ENCODE measurements at regions not wholly inside any gene's neighbourhood (a gene's known extent, or its start where the extent isn't known, plus 50 kb on each side); places are given as distances from the start of the nearest gene placed in this dataset.

- TF ChIP-seq CTCF (IDR thresholded peaks at IDR 0.05; ENCODE audit: low read depth, low read length) (no peak), MYC (IDR thresholded peaks at IDR 0.05; ENCODE audit: low read depth, low read length) (no peak), MAX (IDR thresholded peaks at IDR 0.05; ENCODE audit: low read depth, low read length) (no peak), POLR2A (IDR thresholded peaks at IDR 0.05; ENCODE audit: extremely low read depth, insufficient read length) (no peak)
- DNase-seq (ENCODE audit: low read depth) = no peak
- no peak overlapping the region for H3K4me3 ChIP-seq (ENCODE audit: low read depth, low read length)
These were observed 648.9 kb upstream of the KLF4 start for GRCh38 chr9:108138516-108138915.

- DNase-seq (ENCODE audit: low read depth) = no peak
- no peak for TF ChIP-seq CTCF (IDR thresholded peaks at IDR 0.05; ENCODE audit: low read depth, low read length)
- no peak for TF ChIP-seq MYC (IDR thresholded peaks at IDR 0.05; ENCODE audit: low read depth, low read length)
- TF ChIP-seq MAX (IDR thresholded peaks at IDR 0.05; ENCODE audit: low read depth, low read length) = no peak
- no peak for TF ChIP-seq POLR2A (IDR thresholded peaks at IDR 0.05; ENCODE audit: extremely low read depth, insufficient read length)
- H3K4me3 ChIP-seq (ENCODE audit: low read depth, low read length) = no peak overlapping the region
These were observed 647.1 kb upstream of the KLF4 start for GRCh38 chr9:108136656-108137055.

- TF ChIP-seq CTCF (IDR thresholded peaks at IDR 0.05; ENCODE audit: low read depth, low read length) (no peak), POLR2A (IDR thresholded peaks at IDR 0.05; ENCODE audit: extremely low read depth, insufficient read length) (no peak), MYC (IDR thresholded peaks at IDR 0.05; ENCODE audit: low read depth, low read length) (no peak), MAX (IDR thresholded peaks at IDR 0.05; ENCODE audit: low read depth, low read length) (no peak)
- DNase-seq (ENCODE audit: low read depth) = no peak
These were observed 645.0 kb upstream of the KLF4 start for GRCh38 chr9:108134486-108135128.

GRCh38 chr9:108133680-108134079, 644.1 kb upstream of the KLF4 start:
- no peak overlapping the region for H3K4me3 ChIP-seq (ENCODE audit: low read depth, low read length)
- DNase-seq (ENCODE audit: low read depth) = no peak
- no peak for TF ChIP-seq MYC (IDR thresholded peaks at IDR 0.05; ENCODE audit: low read depth, low read length)
- no peak for TF ChIP-seq MAX (IDR thresholded peaks at IDR 0.05; ENCODE audit: low read depth, low read length)
- no peak for TF ChIP-seq CTCF (IDR thresholded peaks at IDR 0.05; ENCODE audit: low read depth, low read length)
- TF ChIP-seq POLR2A (IDR thresholded peaks at IDR 0.05; ENCODE audit: extremely low read depth, insufficient read length) = no peak

More at GRCh38 chr9:108134486-108135128, 645.0 kb upstream of the KLF4 start:
- no peak overlapping the region for H3K4me3 ChIP-seq (ENCODE audit: low read depth, low read length)

- no peak overlapping the region for H3K4me3 ChIP-seq (ENCODE audit: low read depth, low read length)
These were observed 643.5 kb upstream of the KLF4 start for GRCh38 chr9:108133101-108133500.

More at GRCh38 chr9:108133101-108133500, 643.5 kb upstream of the KLF4 start:
- no peak for TF ChIP-seq MAX (IDR thresholded peaks at IDR 0.05; ENCODE audit: low read depth, low read length)
- no peak for TF ChIP-seq POLR2A (IDR thresholded peaks at IDR 0.05; ENCODE audit: extremely low read depth, insufficient read length)
- no peak for TF ChIP-seq CTCF (IDR thresholded peaks at IDR 0.05; ENCODE audit: low read depth, low read length)
- TF ChIP-seq MYC (IDR thresholded peaks at IDR 0.05; ENCODE audit: low read depth, low read length) = no peak
- no peak for DNase-seq (ENCODE audit: low read depth)
